ENCODE measurements at regions not wholly inside any gene's neighbourhood (a gene's known extent, or its start where the extent isn't known, plus 50 kb on each side); places are given as distances from the start of the nearest gene placed in this dataset.

- Histone ChIP-seq H3K56ac (ENCODE audit: insufficient read length, low read depth, low read length) (no peak overlapping the region), H4K20me1 (ENCODE audit: control insufficient read depth, insufficient read depth, insufficient read length) (no peaks in the 10 kb centered on the region), H3K27me3 (ENCODE audit: insufficient read depth, low read length) (no peaks in the 10 kb centered on the region), H2AFZ (ENCODE audit: low read length) (no peak overlapping the region), H3K18ac (ENCODE audit: insufficient read length, low read depth, low read length) (no peak overlapping the region), H3T11ph (ENCODE audit: low read length) (no peak overlapping the region), H3K27ac (ENCODE audit: insufficient read length, low read depth, low read length) (no peak overlapping the region), H2BK15ac (ENCODE audit: low read depth, low read length) (no peak overlapping the region), H2BK5ac (ENCODE audit: insufficient read length, low read length) (no peak overlapping the region), H3K14ac (ENCODE audit: insufficient read depth, low read length) (no peak overlapping the region), H2BK20ac (ENCODE audit: low read depth, low read length, poor library complexity, severe bottlenecking) (no peak overlapping the region), H3K23me2 (ENCODE audit: insufficient read length, low read depth, low read length, poor library complexity, severe bottlenecking) (no peaks in the 10 kb centered on the region), H3K79me2 (ENCODE audit: insufficient read depth, low read length) (no peaks in the 10 kb centered on the region), H3K9me3 (ENCODE audit: control insufficient read depth, low read depth, low read length) (no peaks in the 10 kb centered on the region), H3K23ac (ENCODE audit: insufficient read length, low read depth, low read length) (no peak overlapping the region), H4K91ac (ENCODE audit: insufficient read length, low read depth, low read length) (no peak overlapping the region), H3K79me1 (ENCODE audit: insufficient read depth, low read depth, low read length, poor library complexity, severe bottlenecking) (no peaks in the 10 kb centered on the region), H3K9ac (ENCODE audit: extremely low read depth, insufficient read length, low read length) (no peak overlapping the region), H2BK12ac (ENCODE audit: insufficient read length, low read depth, low read length) (no peak overlapping the region), H2BK120ac (ENCODE audit: low read depth, low read length, poor library complexity, severe bottlenecking) (no peak overlapping the region), H3K4me1 (ENCODE audit: insufficient read depth, low read length) (no peaks in the 10 kb centered on the region), H4K5ac (ENCODE audit: insufficient read length, low read depth, low read length) (no peak overlapping the region), H2AK5ac (ENCODE audit: insufficient read length, low read length) (no peak overlapping the region), H3K4ac (ENCODE audit: low read depth, low read length) (no peak overlapping the region), H3K4me2 (ENCODE audit: insufficient read depth, insufficient read length, low read length) (no peak overlapping the region), H4K8ac (replicated peaks; ENCODE audit: insufficient read length, low read depth, low read length) (no peak overlapping the region)
- DNase-seq = no peak
- no CpG with 5 or more reads among the region's 5 CpGs for WGBS (ENCODE audit: extremely low coverage, insufficient read length, low lambda C conversion rate)
- no peak overlapping the region for H3K4me3 Mint-ChIP-seq
- no peaks in the 10 kb centered on the region; the same call in 1 of the 2 replicates for H3K27me3 Mint-ChIP-seq (ENCODE audit: low read depth)
- no peaks in the 10 kb centered on the region for H3K4me1 Mint-ChIP-seq
- no peaks in the 10 kb centered on the region for H3K36me3 Mint-ChIP-seq (ENCODE audit: insufficient read depth in 1 of 3, low read depth in 3 of 3)
- no peak for TF ChIP-seq CTCF (conservative IDR thresholded peaks at IDR 0.05)
- H3K27ac Mint-ChIP-seq = no peak overlapping the region; a peak in 1 of 7 replicates
- no peaks in the 10 kb centered on the region for H3K9me3 Mint-ChIP-seq
Measured at GRCh38 chr9:107809871-107810460, 320.4 kb upstream of the KLF4 start.
